MCF 10A (cell line): ENCODE measurements at regions not wholly inside any gene's neighbourhood (a gene's known extent, or its start where the extent isn't known, plus 50 kb on each side); places are given as distances from the start of the nearest gene placed in this dataset.

ENCODE experiments used
- BruUV-seq: library from RNA; stranded (reverse); fragments of 400-500 nt; replicated peaks from 2 replicates; lab custom pipeline; 2021; lab: Mats Ljungman, UMichigan
- CTCF ChIA-PET: fragments of 300-600 bp; sonication (Branson Sonifier 250); formaldehyde crosslinking; extraction: SDS; loops from one replicate; lab custom pipeline; 2021; ENCODE audit warnings: antibody characterized with exemption, inconsistent platforms; lab: Yijun Ruan, JAX
- POLR2A ChIA-PET: fragments of 300-600, 350-650 bp; sonication (Branson Sonifier 250); formaldehyde crosslinking; extraction: SDS; loops from one replicate; lab custom pipeline; 2020; ENCODE audit warnings: antibody characterized with exemption, inconsistent platforms; lab: Yijun Ruan, JAX
- DNase-seq: peaks from one replicate; pipeline ENCODE4 v3.0.0-alpha.2; 2018; ENCODE audit not compliant: unreplicated experiment
- H3K27ac Mint-ChIP-seq: one replicate; pipeline ENCODE4 v1.8.0; 2022; ENCODE audit warnings: mild to moderate bottlenecking, low read depth, mixed read lengths; ENCODE audit not compliant: unreplicated experiment
- H3K27me3 Mint-ChIP-seq: one replicate; pipeline ENCODE4 v1.8.0; 2022; ENCODE audit warnings: mixed read lengths; ENCODE audit not compliant: insufficient read depth, unreplicated experiment
- H3K36me3 Mint-ChIP-seq: one replicate; pipeline ENCODE4 v1.8.0; 2022; ENCODE audit warnings: mild to moderate bottlenecking, moderate library complexity, mixed read lengths; ENCODE audit not compliant: insufficient read depth, unreplicated experiment
- H3K4me1 Mint-ChIP-seq: one replicate; pipeline ENCODE4 v1.8.0; 2022; ENCODE audit warnings: mixed read lengths; ENCODE audit not compliant: insufficient read depth, unreplicated experiment
- H3K4me3 Mint-ChIP-seq: one replicate; pipeline ENCODE4 v1.8.0; 2022; ENCODE audit warnings: mild to moderate bottlenecking, moderate library complexity, mixed read lengths; ENCODE audit not compliant: unreplicated experiment
- H3K9me3 Mint-ChIP-seq: one replicate; pipeline ENCODE4 v1.8.0; 2022; ENCODE audit warnings: mixed read lengths; ENCODE audit not compliant: unreplicated experiment
- CTCF ChIP-seq: fragments of 200-600 bp; IDR thresholded peaks from one replicate; pipeline ENCODE4 v1.8.0; 2022; ENCODE audit warnings: antibody characterized with exemption, mild to moderate bottlenecking; ENCODE audit not compliant: unreplicated experiment
- intact Hi-C: fragments of 100-400 bp; cut with micrococcal nuclease; formaldehyde crosslinking; loops from 2 replicates; pipeline ENCODE4 v1.14.1; 2022

GRCh38 chr2:16064745-16065144 lies 124.4 kb downstream of the MYCN start:
- DNase-seq: no peak
- H3K4me1 Mint-ChIP-seq: no peaks in the 10 kb centered on the region
- no peak overlapping the region for H3K4me3 Mint-ChIP-seq
- BruUV-seq: no TSS peak
- no peak overlapping the region for H3K27ac Mint-ChIP-seq
- H3K36me3 Mint-ChIP-seq: no peaks in the 10 kb centered on the region
- peaks cover 15% of the 10 kb centered on the region for H3K9me3 Mint-ChIP-seq
- intact Hi-C loops: no loop called here
- POLR2A ChIA-PET: no interaction called here
- no peak for TF ChIP-seq CTCF
- H3K27me3 Mint-ChIP-seq: no peaks in the 10 kb centered on the region
- CTCF ChIA-PET: interaction anchor here (0.8 kb wide), 1 partner anchor 133 kb away, joined by 3 read pairs; no protein-coding TSS in a partner anchor

DNA sequence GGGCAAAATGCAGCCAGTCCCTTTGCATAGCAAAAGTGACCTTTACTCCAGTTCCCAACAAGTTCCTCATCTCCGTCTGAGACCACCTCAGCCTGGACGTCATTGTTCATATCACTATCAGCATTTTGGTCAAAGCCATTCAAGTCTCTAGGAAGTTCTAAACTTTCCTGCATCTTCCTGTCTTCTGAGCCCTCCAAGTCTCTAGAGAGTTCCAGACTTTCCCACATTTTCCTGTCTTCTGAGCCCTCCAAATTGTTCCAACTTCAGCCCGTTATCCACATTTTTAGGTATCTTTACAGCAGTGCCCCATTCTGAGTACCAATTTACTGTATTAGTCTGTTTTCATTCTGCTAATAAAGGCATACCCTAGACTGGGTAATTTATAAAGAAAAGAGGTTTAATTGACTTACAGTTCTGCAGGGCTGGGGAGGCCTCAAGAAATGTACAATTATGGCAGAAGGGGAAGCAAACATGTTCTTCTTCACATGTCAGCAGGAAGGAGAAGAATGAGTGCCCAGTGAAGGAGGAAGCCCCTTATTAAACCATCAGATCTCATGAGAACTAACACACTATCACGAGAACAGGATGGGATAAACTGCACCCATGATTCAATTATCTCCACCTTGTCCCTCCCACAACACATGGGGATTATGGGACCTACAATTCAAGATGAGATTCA lies 123.7 kb downstream of the MYCN start:
- H3K27me3 Mint-ChIP-seq: no peaks in the 10 kb centered on the region
- H3K4me3 Mint-ChIP-seq: no peak overlapping the region
- POLR2A ChIA-PET: no interaction called here
- H3K4me1 Mint-ChIP-seq: no peaks in the 10 kb centered on the region
- CTCF ChIA-PET: interaction anchor here (0.8 kb wide), 1 partner anchor 134 kb away, joined by 3 read pairs; no protein-coding TSS in a partner anchor
- DNase-seq: no peak
- no peaks in the 10 kb centered on the region for H3K36me3 Mint-ChIP-seq
- peaks cover 15% of the 10 kb centered on the region for H3K9me3 Mint-ChIP-seq
- no TSS peak for BruUV-seq
- intact Hi-C loops: no loop called here
- TF ChIP-seq CTCF: no peak
- H3K27ac Mint-ChIP-seq: no peak overlapping the region

DNA sequence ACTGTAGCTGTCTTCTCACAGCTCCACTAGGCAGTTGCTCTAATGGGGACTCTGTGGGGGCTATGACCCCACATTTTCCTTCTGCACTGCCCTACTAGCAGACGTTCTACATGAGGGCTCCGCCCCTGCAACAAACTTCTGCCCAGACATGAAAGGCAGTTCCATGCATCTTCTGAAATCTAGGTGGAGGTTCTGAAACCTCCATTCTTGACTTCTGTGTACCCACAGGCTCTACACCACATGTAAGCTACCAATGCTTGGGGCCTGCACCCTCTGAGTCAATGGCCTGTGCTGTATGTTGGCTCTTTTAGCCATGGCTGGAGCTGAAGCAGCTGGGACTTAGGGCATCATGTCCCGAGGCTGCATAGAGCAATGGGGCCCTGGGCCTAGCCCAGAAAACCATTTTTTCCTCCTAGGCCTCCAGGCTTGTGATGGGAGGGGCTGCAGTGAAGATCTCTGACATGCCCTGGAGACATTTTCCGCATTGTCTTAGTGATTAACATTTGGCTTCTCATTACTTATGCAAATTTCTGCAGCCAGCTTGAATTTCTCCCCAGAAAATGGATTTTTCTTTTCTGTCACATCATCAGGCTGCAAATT lies 123.0 kb downstream of the MYCN start:
- H3K4me3 Mint-ChIP-seq: no peak overlapping the region
- no peaks in the 10 kb centered on the region for H3K27me3 Mint-ChIP-seq
- no peaks in the 10 kb centered on the region for H3K36me3 Mint-ChIP-seq
- CTCF ChIA-PET: no interaction called here
- BruUV-seq: no TSS peak
- peaks cover 15% of the 10 kb centered on the region for H3K9me3 Mint-ChIP-seq
- H3K27ac Mint-ChIP-seq: no peak overlapping the region
- intact Hi-C loops: no loop called here
- no peaks in the 10 kb centered on the region for H3K4me1 Mint-ChIP-seq
- TF ChIP-seq CTCF: no peak
- POLR2A ChIA-PET: no interaction called here
- no peak for DNase-seq

DNA sequence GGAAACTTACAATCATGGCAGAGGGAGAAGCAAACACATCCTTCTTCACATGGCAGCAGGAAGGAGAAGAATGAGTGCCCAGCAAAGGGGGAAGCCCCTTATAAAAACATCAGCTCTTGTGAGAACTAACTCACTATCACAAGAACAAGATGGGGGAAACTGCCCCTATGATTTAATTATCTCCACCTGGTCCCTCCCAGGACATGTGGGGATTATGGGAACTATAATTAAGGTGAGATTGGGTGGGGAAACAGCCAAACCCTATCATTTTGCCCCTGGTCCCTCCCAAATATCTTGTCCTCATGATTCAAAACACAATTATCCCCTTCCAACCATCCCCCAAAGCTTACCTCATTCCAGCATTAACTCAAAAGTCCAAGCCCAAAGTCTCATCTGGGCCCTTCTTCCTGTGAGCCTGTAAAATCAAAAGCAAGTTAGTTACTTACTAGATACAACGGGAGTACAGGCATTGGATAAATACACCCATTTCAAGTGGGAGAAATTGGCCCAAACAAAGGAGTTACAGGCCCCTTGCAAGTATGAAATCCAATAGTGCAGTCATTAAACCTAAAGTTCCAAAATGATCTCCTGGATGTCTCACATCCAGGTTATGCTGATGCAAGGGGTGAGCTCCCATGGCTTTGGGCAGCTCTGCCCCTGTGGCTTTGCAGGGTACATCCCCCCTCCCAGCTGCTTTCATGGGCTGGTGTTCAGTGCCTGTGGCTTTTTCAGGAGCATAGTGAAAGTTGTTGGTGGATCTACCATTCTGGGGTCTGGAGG lies 122.3 kb downstream of the MYCN start:
- no peak for DNase-seq
- Mint-ChIP-seq H3K27me3 (no peaks in the 10 kb centered on the region), H3K9me3 (peaks cover 15% of the 10 kb centered on the region), H3K4me3 (no peak overlapping the region), H3K36me3 (no peaks in the 10 kb centered on the region), H3K4me1 (no peaks in the 10 kb centered on the region), H3K27ac (no peak overlapping the region)
- no TSS peak for BruUV-seq
- ChIA-PET CTCF (no interaction called here), POLR2A (no interaction called here)
- TF ChIP-seq CTCF: no peak
- intact Hi-C loops: no loop called here
